ENCODE measurements at regions not wholly inside any gene's neighbourhood (a gene's known extent, or its start where the extent isn't known, plus 50 kb on each side); places are given as distances from the start of the nearest gene placed in this dataset.

DNA sequence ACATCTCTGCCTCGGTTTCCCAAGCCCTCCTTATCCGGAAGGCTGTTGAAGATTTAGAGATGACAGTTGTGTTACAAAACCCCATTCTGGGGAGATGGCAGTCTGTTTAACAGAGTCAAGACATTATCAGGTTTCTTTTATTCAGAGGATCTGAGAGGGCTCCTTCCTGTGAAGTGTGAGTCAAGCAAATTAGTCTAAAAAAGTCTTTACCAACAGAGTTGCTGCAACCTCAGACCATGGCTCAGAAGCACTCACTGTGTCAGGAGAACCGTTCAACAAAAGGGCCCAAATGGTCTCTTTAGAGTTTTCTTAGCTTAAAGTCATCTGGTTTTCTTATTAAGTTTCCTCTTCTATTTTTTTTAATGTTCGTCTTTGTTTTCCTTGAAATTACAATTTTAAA lies 717.8 kb downstream of the EPM2A start:
- TF ChIP-seq SUZ12 (IDR thresholded peaks at IDR 0.05) (no peak), SP1 (IDR thresholded peaks at IDR 0.05) (no peak), FOXM1 (IDR thresholded peaks at IDR 0.05; ENCODE audit: borderline replicate concordance) (no peak), L3MBTL2 (conservative IDR thresholded peaks at IDR 0.05) (no peak), FOXA1 (IDR thresholded peaks at IDR 0.05) (no peak), ELF4 (IDR thresholded peaks at IDR 0.05) (no peak), BHLHE40 (IDR thresholded peaks at IDR 0.05; ENCODE audit: borderline replicate concordance) (no peak), NFRKB (IDR thresholded peaks at IDR 0.05) (no peak), ZNF384 (IDR thresholded peaks at IDR 0.05) (no peak), HDGF (IDR thresholded peaks at IDR 0.05; ENCODE audit: borderline replicate concordance) (no peak)
- TF ChIP-seq, protein P1, sequence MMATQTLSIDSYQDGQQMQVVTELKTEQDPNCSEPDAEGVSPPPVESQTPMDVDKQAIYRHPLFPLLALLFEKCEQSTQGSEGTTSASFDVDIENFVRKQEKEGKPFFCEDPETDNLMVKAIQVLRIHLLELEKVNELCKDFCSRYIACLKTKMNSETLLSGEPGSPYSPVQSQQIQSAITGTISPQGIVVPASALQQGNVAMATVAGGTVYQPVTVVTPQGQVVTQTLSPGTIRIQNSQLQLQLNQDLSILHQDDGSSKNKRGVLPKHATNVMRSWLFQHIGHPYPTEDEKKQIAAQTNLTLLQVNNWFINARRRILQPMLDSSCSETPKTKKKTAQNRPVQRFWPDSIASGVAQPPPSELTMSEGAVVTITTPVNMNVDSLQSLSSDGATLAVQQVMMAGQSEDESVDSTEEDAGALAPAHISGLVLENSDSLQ (IDR thresholded peaks at IDR 0.05), result no peak
